DOHH2 (cell line): ENCODE measurements at regions not wholly inside any gene's neighbourhood (a gene's known extent, or its start where the extent isn't known, plus 50 kb on each side); places are given as distances from the start of the nearest gene placed in this dataset.

ENCODE experiments used
- H3F3A ChIP-seq: fragments of 200-600 bp; sonication (generic), shearing (Covaris generic); 2 replicates; pipeline ENCODE4 v1.6.0; 2016; ENCODE audit warnings: antibody characterized with exemption, mild to moderate bottlenecking; ENCODE audit not compliant: control insufficient read depth, insufficient read depth
- H3K27ac ChIP-seq: fragments of 200-600 bp; sonication (generic); 2 replicates; pipeline ENCODE4 v1.5.1; 2014; ENCODE audit warnings: low read depth, mild to moderate bottlenecking, low read length, moderate library complexity
- H3K27me3 ChIP-seq: fragments of 200-600 bp; sonication (generic); 2 replicates; pipeline ENCODE4 v1.6.1; 2014; ENCODE audit warnings: mild to moderate bottlenecking, low read length, mixed read lengths; ENCODE audit not compliant: control insufficient read depth
- H3K36me3 ChIP-seq: fragments of 200-600 bp; sonication (generic); 2 replicates; pipeline ENCODE4 v1.6.1; 2014; ENCODE audit warnings: mild to moderate bottlenecking, low read length, moderate library complexity, mixed read lengths; ENCODE audit not compliant: control insufficient read depth
- H3K4me1 ChIP-seq: fragments of 200-600 bp; sonication (generic); 2 replicates; pipeline ENCODE4 v1.6.1; 2014; ENCODE audit warnings: mild to moderate bottlenecking, low read length, mixed read lengths; ENCODE audit not compliant: control insufficient read depth
- H3K4me2 ChIP-seq: fragments of 200-600 bp; sonication (generic); 2 replicates; pipeline ENCODE4 v1.6.0; 2014; ENCODE audit warnings: mild to moderate bottlenecking, low read length, moderate library complexity
- H3K4me3 ChIP-seq: fragments of 200-600 bp; sonication (generic); 2 replicates; pipeline ENCODE4 v1.5.1; 2014; ENCODE audit warnings: mild to moderate bottlenecking, low read length, mixed read lengths
- H3K79me2 ChIP-seq: fragments of 200-600 bp; sonication (generic); 2 replicates; pipeline ENCODE4 v1.6.1; 2014; ENCODE audit warnings: mild to moderate bottlenecking, low read length, mixed read lengths; ENCODE audit not compliant: control insufficient read depth
- H3K9me2 ChIP-seq: fragments of 200-600 bp; sonication (generic); replicated peaks from 2 replicates; pipeline ENCODE4 v1.6.1; 2014; ENCODE audit warnings: mild to moderate bottlenecking, low read length, mixed read lengths; ENCODE audit not compliant: control insufficient read depth
- H3K9me3 ChIP-seq: fragments of 200-600 bp; sonication (generic); 2 replicates; pipeline ENCODE4 v1.6.1; 2014; ENCODE audit warnings: antibody characterized with exemption, low read length, mixed read lengths; ENCODE audit not compliant: control insufficient read depth, insufficient read depth
- H4K20me1 ChIP-seq: fragments of 200-600 bp; sonication (generic); 2 replicates; pipeline ENCODE4 v1.6.0; 2014; ENCODE audit warnings: low read depth, mild to moderate bottlenecking, antibody characterized with exemption, low read length, moderate library complexity; ENCODE audit not compliant: control insufficient read depth, insufficient read depth
- EZH2phosphoT487 ChIP-seq: fragments of 200-600 bp; sonication (generic); IDR thresholded peaks from 2 replicates; pipeline ENCODE4 v1.6.1; 2017; ENCODE audit warnings: borderline replicate concordance, mild to moderate bottlenecking, antibody characterized with exemption, low read length, moderate library complexity, mixed read lengths
- TF ChIP-seq, protein P1 (sequence below): fragments of 200-600 bp; sonication (generic); IDR thresholded peaks from one replicate; pipeline ENCODE4 v1.5.1; 2014; ENCODE audit warnings: antibody characterized with exemption, mild to moderate bottlenecking, low read depth, low read length; ENCODE audit not compliant: poor library complexity, severe bottlenecking

DNA sequence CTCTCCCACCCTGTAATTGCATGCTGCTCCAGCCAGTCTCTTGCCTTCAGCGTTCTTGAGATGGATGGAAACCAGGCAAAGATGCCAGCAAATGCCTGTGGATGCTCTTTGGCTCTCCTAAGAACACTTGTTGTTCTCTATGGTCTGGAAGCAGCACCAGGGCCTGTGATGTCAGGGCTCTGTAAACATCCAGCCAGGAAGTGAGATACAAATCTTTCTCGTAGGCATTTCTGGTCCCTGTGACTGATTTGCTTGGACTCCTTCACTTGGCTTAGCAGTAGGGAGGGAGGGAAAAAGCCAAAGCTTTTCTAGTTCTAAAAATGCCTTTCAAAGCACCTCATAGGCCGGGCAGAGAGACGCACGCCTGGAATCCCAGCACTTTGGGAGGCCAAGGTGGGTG, 201.3 kb downstream of the REEP3 start:
- H3K9me3 ChIP-seq, result no peaks in the 10 kb centered on the region
- H3K9me2 ChIP-seq, result no peaks in the 10 kb centered on the region
- no peak for TF ChIP-seq EZH2phosphoT487
- TF ChIP-seq, protein P1, sequence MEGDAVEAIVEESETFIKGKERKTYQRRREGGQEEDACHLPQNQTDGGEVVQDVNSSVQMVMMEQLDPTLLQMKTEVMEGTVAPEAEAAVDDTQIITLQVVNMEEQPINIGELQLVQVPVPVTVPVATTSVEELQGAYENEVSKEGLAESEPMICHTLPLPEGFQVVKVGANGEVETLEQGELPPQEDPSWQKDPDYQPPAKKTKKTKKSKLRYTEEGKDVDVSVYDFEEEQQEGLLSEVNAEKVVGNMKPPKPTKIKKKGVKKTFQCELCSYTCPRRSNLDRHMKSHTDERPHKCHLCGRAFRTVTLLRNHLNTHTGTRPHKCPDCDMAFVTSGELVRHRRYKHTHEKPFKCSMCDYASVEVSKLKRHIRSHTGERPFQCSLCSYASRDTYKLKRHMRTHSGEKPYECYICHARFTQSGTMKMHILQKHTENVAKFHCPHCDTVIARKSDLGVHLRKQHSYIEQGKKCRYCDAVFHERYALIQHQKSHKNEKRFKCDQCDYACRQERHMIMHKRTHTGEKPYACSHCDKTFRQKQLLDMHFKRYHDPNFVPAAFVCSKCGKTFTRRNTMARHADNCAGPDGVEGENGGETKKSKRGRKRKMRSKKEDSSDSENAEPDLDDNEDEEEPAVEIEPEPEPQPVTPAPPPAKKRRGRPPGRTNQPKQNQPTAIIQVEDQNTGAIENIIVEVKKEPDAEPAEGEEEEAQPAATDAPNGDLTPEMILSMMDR, result no peak
- peaks cover 35% of the 10 kb centered on the region for H3K27me3 ChIP-seq
- H3F3A ChIP-seq, result no peaks in the 10 kb centered on the region; the same call in 1 of the 2 replicates
- no peak overlapping the region for H3K4me2 ChIP-seq
- peaks cover 6% of the 10 kb centered on the region for H3K4me1 ChIP-seq
- no peaks in the 10 kb centered on the region for H3K36me3 ChIP-seq
- no peak overlapping the region for H3K27ac ChIP-seq
- H4K20me1 ChIP-seq, result no peaks in the 10 kb centered on the region
- H3K4me3 ChIP-seq, result no peak overlapping the region
- H3K79me2 ChIP-seq, result no peaks in the 10 kb centered on the region

DNA sequence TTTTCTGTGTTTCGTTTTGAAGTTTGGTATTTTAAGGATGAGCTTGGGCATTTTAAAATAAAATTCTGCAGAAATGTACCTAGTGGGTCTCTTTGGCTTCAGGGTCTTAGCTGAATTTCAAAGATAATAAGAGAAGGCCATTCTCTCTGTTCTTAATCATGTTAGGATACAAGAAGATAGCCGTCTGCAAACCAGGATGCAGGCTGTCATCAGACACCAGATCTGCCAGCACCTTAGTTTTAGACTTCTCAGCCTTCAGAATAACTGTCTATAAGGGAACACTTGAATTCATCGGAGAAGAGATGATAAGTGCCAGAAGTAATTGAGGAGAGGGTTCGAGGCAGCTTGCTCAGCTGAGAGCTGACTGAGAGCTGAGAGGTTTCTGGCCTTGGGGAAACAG, 202.1 kb downstream of the REEP3 start:
- Histone ChIP-seq H3F3A (no peaks in the 10 kb centered on the region; the same call in 1 of the 2 replicates), H3K27me3 (peaks cover 39% of the 10 kb centered on the region), H3K4me2 (no peak overlapping the region), H3K9me3 (no peaks in the 10 kb centered on the region), H4K20me1 (no peaks in the 10 kb centered on the region), H3K36me3 (no peaks in the 10 kb centered on the region), H3K9me2 (no peaks in the 10 kb centered on the region), H3K27ac (no peak overlapping the region), H3K4me1 (peaks cover 6% of the 10 kb centered on the region), H3K4me3 (no peak overlapping the region), H3K79me2 (no peaks in the 10 kb centered on the region)
- TF ChIP-seq, protein P1, result no peak
- TF ChIP-seq EZH2phosphoT487, result no peak

DNA sequence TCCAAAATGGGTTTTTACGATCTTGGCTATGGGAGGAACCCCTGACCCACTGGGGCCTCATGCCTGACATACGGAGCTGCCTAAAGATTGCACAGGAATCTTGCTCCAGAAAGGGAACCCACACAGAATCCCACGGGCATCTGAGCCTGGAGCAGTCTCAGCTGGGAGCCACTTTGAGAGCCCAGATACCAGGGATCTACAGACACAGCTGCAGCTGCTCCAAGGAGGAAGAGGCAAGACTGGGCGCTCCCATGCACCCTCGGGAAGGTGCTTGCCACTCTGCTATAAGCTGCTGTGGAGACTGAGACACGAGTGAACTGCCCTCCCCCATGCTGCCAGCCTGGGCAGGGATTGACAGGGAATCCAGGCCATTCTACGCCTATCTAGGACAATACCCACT, 202.5 kb downstream of the REEP3 start:
- no peak overlapping the region for H3K27ac ChIP-seq

More for the DNA sequence above, 202.5 kb downstream of the REEP3 start:
- no peaks in the 10 kb centered on the region for H3K36me3 ChIP-seq
- no peaks in the 10 kb centered on the region for H4K20me1 ChIP-seq
- H3K79me2 ChIP-seq, result no peaks in the 10 kb centered on the region
- no peaks in the 10 kb centered on the region for H3K9me3 ChIP-seq
- TF ChIP-seq, protein P1, result no peak
- TF ChIP-seq EZH2phosphoT487, result no peak
- H3K27me3 ChIP-seq, result peaks cover 38% of the 10 kb centered on the region
- no peaks in the 10 kb centered on the region for H3K9me2 ChIP-seq
- H3K4me3 ChIP-seq, result no peak overlapping the region
- no peak overlapping the region for H3K4me2 ChIP-seq
- H3K4me1 ChIP-seq, result peaks cover 6% of the 10 kb centered on the region
- H3F3A ChIP-seq, result no peaks in the 10 kb centered on the region; the same call in 1 of the 2 replicates
